NCI-H774 (cell line): ENCODE measurements at regions not wholly inside any gene's neighbourhood (a gene's known extent, or its start where the extent isn't known, plus 50 kb on each side); places are given as distances from the start of the nearest gene placed in this dataset.

Experiments
- DNase-seq: peaks from one replicate; lab custom pipeline; 2025; lab: John Stamatoyannopoulos, UW

DNA sequence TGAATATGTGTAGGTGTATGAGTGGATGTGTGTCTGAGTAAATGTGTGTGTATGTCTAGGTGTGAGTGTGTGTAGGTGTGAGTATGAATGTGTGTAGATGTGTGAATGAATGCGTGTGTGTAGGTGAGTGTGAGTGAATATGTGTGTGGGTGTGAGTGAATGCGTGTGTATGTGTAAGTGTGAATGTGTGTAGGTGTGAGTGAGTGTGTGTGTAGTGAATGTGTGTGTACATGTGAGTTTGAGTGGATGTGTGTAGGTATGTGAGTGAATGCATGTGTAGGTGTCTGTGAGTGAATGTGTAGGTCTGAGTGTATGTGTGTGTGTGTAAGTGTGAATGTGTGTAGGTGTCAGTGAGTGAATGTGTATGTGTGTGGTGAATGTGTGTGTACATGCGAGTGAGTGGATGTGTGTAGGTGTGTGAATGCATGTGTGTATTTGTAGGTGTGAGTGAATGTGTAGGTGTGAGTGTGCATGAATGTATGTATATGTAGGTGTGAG, 201.0 kb upstream of the ZNF536 start:
- no peak for DNase-seq

DNA sequence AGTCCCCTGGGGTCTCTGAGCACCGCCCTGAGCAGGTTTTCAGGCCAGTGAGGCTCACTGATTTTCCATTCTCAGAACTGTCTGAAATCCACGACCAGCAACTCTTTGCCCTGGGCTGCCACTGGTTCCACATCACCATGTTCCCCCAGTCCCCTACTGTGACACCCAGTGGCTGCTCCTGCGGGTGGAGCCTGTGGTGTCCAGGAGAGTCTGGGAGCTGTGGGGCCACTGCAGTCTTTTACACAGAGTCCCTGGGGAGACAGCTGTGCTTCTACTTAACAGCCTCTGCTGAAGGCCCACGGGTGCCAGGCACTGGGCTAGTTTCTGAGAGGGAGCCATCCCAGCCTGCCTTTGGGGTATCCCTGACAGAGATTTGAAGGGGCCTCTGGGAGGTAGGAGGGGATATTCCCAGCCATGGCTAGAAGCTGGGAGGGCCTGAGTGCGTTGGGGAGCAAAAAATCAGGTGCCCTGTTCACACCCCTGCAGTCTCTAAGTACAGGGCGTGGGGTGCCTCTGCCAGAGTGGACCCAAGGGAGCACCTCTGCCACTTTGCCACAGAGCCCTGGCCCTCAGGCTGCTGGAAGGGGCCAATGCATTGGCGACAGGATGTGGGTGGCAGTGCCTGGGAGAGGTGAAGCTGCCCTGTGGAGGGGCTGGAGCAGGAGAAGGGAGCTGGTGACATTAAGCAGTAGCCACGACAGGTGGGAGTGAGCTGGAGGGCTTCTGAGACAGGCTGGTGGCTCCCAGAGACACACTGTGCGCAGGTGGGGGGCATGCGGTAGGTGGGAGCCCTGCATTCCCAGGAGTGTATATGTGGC, 200.2 kb upstream of the ZNF536 start:
- no peak for DNase-seq

DNA sequence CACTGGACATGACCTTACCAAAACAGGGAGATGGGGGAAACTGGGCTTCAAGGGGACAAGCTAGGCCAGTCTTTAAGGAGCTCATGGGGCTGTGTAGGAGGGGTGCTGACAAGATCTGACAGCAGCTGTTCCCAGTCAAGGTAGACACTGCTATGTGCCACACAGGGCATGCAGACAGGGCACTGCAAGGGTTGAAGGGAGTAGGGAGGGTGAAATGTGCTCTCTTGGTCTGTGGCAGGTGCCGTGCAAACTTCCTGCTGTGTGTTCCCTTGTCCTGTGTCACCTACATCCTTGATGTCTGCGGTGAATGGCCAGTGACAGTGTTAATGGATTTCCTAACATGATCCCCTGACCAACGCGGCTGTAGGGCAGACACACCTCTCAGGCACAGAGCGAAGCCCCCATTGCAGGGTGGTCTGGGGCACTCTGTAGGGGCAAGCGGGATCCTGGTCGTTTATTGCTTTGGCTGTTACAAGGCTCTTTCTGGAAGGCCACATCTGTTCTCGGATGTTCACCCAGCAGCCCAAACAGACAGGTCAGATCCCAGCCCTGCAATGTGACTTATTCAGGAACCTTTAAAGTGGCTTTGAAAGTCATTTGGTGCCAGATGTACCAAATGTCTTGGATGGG, 199.5 kb upstream of the ZNF536 start:
- no peak for DNase-seq

DNA sequence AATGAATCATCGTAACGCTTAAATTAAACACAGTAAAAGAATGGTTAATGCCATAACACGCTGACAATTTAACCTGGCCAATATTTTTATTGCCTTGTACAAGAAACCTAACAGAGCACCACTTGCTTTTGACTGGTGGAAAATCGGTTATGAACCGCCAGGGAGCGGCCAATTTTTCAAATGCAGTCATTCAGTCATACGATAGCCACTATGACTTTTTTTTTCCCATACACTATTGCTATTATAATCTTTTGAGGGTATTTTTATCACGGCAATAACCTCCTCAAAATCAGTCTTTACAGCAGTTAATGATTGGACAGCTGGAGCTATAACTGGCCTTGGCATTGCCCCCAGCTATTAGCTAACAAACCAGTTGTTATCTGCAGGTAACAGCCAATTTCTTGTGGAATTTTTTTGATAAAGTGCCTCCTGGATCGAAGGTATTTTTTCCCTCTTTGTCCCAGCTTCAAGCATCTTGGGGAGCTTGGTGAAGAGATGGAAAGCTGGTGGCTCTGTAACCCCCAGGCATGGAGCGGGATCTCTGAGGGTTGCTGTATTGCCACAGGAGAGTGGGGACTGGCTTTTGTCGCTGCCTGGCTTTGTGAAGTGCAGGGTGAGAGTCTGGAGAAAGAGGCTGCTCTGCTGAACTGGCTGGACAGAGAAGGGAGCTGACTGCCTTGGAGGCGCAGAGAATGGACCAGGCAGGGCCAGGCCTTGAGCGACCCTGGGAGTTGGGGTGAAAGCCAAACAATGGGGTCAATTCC, 198.4 kb upstream of the ZNF536 start:
- no peak for DNase-seq

DNA sequence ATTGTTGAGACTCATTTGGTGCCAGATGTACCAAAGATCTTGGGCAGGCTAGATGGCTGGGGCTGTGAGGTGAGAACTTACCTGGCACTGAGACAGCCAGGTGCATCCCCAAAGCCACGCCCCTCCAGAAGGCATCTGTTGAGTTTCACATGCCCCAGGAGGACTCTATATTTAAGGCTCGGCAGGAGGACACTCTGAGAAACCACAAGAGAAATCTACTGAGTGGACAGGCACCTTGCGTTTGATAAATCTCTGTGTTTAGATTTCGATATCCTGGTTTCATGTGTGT, 197.9 kb upstream of the ZNF536 start:
- no peak for DNase-seq

DNA sequence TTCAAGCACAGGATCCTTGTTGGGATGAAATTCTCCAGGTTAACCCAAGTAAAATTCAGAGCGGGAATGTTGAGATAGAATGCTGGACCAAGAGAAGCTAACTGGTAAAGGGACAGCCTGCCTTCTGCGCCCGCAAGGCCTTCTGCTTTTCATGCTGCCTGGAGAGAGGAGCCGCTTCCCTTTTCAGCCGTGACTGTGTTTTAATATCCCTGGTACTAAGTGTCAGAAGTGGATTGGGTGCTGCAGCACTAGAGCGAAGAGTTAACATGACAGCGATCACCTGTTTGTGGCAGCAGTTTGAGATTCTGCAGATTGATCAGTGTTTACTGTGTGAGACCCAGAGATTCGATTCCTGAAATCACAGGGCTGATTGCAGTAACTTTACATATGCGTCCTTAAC, 197.4 kb upstream of the ZNF536 start:
- no peak for DNase-seq

DNA sequence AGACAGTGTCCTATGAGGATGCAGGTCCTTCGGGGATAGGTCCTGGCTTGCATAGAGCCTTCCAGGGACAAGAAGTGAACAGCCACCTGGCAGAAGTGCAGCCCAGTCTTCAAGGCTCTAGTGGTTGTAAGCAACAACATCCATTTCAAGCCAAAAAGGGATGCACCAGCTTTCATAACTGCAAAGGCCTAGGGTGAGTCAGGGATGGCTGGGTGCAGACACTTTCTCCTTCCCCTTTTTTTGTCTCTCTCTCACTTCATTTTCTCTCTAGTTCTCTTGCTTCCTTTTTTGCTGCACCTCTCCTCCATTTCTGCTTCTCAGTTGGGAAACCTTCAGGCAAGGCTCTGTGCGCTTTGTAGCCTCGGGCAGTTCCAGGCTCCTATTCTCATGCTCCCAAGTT, 196.2 kb upstream of the ZNF536 start:
- no peak for DNase-seq

DNA sequence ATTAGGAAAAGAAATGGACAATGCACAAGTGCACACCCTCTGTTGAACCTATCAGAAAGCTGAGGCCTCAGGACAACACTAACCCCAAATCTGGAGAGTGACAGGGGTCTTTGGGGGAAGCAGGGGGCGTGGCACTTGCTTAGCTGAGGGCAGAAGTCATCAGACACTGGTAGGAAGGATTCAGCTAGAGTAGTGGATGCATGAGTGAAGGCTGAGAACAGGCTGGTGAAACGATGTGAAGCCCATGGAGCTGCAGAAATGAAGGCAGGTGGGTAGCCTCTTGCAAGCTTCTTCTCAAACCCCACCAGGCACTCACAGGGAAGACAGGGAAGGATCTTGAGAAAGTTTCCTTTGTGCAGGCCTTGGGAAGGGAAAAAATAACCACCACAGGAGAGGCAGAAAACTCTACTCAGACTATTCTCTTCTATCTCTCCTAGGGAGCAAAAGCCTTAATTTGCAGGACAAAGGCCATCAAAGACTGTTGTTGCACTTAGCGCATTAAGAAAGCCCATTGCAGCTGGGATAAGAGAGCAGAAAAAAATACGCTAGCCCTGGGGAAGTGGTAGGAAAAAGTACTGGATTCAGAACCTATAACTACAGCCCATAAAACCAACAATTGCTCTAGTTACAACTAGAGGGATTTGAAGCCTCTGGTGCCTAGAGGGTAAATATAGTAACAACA, 193.3 kb upstream of the ZNF536 start:
- no peak for DNase-seq

DNA sequence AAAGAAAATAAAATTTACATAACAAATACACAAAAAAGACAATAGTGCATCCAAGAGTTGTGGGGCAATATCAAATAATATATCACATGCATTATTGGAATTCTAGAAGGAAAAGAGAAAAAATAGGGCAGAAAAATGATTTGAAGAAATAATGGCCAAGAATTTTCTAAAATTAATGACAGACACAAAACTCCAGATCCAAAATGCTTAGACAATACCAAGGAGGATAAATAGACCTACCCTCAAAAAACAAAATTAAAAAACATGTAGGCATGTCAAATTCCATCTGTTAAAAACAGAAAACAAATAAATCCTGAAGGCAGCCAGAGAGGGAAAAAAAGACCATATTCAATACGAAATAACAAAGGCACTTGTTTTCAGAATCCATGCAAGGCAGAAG, 191.5 kb upstream of the ZNF536 start:
- no peak for DNase-seq

DNA sequence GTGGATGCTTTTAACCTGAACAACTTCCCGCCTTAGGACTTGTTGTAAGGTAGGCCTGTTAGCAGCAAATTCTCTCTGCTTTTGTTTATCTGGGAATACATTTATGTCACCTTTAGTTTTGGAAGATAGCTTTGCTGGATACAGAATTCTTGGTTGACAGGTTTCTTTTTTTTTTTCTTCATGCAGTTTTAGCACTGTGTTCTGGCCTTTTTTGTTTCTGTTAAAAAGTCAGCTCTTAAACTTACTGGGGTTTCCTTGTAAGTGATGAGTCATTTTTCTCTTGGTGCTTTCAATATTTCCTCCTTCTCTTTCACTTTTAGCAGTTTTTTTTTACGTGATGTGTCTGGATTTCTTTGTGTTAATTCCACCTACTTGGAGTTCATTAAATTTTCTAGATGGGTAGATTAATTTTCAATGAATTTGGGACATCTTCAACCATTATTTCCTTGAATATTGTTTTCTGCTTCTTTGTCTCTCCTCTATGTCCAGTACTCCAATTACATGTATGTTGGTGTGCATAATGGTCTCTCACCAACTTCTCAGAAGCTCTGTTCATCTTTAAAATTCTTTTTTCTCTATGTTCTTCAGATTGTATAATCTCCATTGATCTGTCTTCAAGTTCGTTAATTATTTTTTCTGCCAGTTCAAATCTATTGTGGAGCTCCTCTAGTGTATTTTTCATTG, 188.2 kb upstream of the ZNF536 start:
- DNase-seq = no peak

DNA sequence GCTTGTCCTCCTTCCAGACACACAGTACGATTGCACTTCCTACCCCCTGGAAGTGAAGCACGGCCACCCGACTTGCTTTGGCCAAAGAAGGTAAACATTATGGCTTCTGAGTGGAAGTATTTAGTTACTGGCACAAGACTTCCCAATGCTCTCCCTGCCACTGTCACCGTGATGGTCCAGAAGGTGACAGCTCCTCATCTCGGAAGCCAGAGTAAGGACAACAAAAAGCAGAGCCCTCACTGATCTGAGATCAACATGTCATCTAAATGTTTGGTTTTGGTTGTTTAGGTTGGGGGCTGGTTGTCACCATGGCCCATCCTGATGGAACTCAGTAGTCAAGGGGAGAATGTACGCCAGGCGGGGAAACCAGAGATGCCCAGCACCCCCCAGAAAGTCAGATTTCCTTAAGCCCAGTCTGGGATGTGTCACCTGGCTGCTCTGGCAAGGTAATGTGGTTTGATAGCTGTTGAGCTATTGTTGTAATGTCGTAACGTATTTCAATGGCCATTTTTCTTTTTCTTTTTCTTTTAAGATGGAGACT, 170.1 kb upstream of the ZNF536 start:
- no peak for DNase-seq

DNA sequence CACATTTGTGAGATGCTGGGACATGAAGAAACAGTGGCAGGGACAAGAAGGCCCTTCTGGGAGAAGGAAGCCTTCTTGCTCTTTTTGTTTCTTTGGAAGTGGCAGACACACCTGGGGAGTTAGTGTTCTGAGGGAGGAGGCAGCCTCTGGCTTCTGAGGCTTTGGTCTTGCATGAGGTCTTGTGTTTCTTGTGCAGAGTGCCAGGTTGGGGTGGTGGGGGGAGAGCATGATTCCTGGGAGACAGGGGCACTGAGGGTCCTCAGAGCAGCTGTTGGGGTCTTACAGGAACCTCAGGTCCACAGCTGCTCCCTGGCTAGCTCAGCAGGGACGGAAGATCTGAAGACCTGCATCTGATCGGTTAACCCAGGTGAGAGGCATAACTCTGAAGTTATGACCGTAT, 167.5 kb upstream of the ZNF536 start:
- DNase-seq = no peak

DNA sequence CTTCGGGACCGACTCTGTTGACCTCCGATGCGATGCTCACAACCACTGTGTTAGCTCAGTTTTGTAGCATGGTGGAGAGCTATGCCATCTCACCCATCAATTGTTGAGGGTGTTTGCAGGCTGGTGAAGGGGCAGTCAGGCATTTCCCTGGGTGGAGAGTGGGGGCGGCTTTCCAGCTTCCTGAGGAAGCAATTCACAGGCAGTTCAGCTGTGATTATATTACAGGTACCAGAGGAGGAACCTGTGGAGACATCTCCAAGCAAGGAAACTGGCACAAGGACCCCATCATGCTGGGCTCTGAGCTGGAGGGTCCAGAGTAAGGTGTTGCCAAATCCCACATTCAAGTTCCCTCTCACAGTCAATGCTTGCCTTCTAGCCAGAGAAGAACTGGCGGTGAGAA, 166.0 kb upstream of the ZNF536 start:
- DNase-seq = no peak

DNA sequence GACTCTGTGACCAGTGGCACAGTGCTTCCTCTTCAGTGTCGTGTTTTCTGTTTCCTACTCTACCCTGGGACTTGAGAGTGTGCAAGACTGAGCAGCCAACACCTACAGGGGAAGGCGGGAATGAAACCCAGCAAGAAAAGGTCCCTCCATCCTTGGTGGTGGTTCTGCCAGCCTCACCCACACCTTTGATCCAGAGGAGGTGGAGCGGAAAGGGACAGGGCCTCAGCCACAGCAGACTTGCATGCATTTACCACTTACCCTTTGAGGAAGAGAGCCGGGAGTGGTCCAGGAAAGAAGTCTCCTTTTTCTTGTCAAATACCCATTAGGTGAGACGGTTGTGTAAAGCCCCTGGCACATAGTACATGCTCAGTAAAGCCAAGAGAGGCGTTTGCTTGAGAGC, 164.8 kb upstream of the ZNF536 start:
- no peak for DNase-seq

DNA sequence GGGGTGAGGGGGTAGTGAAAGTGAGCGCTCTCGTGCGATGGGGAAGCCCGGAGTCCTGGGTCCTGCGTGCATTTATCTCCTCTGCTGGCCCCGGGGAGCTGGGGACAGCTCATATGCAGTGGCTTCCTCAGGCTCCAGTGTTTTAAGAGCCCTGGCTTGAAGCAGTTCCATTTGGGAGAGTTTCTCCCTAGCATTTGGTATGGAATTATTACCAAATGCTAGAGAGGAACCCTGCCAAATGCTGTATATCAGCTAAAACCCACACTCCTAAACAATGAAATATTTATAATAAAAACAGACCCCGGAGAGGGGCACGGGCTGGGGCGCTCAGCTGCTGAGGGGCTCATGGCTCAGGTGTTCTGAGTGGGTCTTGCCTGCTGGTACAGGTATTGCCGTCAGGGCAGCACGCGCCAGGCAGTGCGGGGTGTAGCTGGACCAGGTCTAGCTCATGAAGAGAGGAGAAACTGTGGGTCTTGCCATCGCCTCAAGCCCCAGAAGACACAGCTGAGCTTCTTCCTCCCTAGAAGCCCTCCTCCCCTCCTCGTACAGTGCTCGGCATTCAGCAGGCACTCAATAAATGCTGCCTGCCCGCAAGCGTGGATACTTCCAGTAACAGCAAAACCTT, 163.6 kb upstream of the ZNF536 start:
- no peak for DNase-seq

DNA sequence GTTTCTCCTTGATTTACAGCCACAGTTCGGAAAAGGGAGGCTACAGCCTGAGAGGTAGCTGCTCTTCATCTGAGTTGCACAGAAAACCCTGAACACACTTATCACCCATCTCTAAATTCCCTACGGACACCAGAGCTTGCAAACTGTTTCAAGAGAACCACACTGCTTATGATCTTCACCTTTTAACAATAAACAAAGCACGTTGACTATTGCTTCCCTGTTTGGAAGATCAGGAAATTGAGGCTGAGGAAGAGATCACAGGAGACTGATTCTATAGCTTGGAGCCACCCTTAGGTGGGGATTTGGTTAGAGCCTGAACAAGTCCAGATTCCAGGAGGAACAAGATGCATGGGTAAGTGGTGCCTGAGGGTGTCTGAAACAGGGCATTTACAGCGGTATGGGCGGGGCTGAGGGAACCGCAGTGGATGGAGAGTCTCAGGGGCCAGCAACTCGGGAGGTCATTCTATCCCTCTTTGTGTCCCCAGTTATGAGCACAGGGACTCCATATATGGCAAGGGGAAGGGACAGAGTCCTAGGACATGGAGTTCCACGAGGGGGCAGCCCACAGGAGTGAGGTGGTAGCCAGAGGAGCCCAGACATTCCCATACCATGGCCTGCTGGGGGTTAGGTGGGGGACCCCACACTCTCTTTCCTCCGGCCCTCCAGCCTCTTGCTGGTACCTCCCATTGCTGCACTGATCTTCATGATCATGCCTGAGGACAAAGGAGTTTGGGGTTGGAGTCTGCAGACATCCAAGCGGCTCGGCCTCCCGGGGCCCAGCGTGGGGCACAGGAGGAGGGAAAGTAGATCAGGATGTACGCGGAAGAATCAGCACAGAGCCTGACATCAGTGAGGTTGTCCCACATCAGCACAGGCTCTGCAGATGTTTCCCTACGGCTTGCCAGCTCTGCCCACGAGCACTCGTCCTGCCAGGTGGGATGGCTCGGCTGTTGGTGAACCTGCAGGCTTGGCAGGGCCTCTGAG, 162.3 kb upstream of the ZNF536 start:
- no peak for DNase-seq

DNA sequence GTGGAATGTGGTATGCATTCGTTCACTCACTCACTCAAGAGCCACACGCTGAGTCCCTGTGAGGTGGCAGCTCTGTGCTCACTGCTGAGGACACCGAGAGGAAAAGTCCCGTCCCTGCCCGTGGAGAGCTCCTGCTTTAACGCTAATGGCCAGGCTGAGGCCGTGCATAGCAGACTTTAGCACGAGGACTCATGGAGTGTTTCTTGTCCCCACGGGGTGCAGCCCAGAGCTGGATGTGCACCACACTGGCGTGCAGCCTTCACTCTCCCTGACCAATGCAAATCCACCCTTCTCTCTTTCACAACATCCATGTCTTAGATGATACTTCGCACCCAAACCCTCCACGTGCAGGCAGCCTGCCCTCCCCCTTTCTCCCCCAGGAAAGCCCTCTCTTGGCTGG, 159.6 kb upstream of the ZNF536 start:
- no peak for DNase-seq

DNA sequence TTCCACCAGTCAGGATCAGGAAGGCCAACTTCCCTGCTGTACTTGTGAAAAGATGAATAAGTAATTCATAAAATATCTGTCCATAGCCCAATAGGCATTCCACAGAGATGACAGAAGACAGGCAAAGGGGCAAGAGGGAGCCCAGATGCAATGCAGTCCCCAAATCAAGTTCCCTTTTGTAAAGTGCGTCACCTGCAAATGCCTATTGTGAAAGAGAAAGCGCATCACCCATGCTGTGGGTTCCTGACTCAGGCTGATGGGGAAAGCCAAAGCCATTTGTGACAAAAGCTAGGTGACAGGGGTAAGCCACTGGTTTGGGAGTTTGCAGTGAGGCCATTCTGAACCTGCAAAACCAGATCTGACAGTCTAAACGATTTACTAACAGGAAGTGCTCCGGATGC, 157.5 kb upstream of the ZNF536 start:
- no peak for DNase-seq

DNA sequence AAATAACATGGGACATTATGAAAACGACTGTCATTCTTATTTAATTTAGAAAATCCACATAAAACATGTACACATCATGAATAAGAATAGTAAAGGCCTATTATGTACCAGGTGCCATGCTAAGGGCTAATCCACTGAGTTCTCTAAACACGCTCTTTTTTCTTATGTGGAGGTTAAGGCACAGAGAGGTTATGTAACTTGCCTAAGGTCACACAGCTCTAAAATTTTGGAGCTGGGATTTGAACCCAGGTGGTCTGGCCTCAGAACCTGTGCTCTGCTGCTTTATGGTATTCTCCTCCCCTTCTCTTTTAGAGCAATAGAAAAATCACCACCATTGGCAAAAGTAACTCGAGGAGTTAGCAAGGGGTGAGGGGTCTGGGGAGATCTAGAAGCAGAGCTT, 156.9 kb upstream of the ZNF536 start:
- no peak for DNase-seq

DNA sequence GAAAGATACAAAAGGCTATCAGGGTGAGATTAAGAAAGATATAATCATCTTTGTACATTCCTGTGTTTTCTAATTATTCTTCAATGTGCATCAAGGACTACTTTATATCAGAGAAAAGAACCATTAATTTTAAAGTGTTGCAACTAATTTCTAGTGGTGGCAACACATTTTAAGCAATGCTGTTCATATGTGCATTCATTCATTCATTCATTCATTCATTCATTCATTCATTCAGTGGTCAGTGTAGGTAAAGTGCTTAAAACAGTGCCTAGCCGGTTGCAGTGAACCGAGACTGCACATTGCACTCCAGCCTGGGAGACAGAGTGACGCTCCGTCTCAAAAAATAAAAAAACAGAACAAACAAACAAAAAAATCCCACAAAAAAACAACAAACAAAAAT, 155.7 kb upstream of the ZNF536 start:
- no peak for DNase-seq
